Stimulated activated CD8-positive, alpha-beta memory T cell treated with anti-CD3 and anti-CD28 coated beads, Interleukin-7, amount 100 ng/mL, for 1 hour (primary cell): ENCODE measurements at regions not wholly inside any gene's neighbourhood (a gene's known extent, or its start where the extent isn't known, plus 50 kb on each side); places are given as distances from the start of the nearest gene placed in this dataset.
A peak's percentile ranks its signal among the peaks of the same experiment; 100 is the strongest.

Experiments
- DNase-seq, 2 donors: peaks; one replicate each; pipeline ENCODE4 v3.0.0-alpha.2; 2020; ENCODE audit warnings: low read depth in 2 of 2

DNA sequence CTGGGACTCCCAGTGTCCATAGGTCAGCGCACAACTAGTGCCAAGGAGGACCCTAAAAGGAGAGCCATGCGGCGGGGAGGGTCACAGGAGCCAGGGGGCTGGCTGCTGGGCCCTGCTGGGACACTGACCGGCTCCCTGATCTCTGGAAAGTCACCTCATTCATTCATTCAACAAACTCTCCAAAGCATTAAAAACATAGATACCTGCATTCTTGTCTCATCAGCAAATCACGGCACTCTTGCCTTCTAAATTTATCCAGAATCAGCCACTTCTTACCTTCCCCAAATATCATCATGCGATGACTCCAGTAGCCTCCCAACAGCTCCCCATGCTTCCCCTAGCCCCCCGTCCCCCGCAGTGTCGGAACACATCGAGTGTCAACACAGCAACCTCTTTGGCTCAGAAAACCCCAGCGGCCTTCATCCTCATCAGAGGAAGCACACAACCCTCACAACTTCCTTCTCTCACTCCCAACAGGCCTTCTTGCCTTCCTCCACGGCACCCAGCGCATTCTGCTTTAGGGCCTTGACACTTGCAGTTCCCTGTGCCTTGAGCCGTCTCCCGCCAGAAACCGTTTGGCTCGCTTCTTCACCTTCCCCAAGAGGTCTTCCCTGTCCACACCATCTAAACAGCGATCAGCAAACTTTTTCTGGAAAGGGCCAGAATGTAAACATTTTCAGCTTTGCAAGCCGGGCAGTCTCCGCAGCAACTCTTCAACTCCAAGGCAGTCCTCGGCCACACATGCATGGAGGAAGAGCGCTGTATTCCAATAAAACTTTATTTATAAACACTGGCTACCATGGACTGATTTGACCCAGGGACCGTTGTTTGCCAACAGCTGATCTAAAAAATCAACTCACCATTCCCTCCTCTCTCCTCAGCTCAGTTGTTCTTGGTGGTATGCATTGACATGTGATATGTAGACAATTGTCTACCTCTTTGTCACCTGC is 119.5 kb upstream of the TNRC6C start:
- DNase-seq = no peak

DNA sequence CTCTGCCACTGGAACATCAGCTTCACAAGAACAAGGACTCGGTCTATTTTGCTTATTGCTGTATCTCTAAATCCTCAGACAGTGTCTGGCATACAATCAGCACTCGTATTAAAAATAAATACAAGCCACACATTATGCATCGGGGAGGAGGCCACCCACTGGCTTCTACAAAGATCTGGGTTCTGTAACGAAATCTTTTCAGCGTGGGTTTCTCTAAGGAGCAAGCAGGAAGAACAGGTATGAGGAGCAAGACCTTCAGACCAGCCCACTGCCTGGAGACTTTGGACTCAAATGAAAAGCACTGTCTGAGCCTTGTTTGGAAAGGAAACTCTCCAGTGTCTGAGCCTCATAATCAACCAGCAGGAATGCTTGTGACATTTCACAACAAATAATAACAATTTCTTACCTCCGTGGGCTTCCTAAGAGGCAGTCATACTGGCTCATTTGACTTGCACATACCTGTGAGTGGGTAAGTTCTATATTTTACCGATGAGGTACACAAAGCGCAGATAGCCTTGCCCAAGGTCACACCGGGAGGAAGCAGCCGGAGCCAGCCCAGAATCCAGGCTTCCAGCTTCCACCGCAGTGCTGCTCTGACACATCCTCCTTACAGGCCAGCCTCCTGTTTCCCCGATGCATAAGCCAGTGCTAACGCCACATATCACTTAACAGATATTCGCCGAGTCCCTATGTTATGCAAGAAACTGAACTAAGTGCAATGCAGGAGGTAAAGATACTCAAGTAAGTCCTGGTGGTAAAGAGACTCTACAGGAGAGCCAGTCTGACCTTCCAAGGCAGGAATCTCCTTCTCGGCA is 118.6 kb upstream of the TNRC6C start:
- DNase-seq = no peak

DNA sequence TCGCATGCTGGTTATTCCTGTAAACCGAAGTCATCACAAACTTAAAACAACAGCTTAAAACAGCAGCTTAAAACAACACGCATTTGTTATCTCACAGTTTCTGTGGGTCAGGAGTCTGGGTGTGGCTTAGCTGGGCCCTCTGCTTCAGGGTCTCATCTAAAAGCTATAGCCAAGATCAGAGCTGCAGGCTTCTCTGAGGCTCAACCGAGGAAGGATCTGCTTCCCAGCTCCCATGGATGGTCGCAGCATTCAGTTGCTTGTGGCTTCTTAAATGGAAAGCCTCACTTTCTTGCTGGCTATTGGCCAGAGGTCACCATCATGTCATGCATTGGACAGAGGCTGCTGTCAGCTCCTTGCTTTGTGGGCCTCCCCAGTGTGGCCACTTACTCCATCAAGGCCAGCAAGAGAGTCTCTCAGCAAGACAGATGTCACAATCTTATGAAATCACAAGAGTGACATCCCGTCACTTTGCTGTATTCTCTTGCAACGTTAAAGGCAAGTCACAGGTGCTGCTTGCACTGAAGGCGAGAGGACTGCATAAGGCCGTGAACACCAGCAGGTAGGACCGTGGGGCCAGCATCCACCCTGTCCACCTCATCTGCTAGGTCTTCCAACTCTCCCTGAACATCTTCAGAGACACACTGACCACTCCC is 117.9 kb upstream of the TNRC6C start:
- DNase-seq = no peak

DNA sequence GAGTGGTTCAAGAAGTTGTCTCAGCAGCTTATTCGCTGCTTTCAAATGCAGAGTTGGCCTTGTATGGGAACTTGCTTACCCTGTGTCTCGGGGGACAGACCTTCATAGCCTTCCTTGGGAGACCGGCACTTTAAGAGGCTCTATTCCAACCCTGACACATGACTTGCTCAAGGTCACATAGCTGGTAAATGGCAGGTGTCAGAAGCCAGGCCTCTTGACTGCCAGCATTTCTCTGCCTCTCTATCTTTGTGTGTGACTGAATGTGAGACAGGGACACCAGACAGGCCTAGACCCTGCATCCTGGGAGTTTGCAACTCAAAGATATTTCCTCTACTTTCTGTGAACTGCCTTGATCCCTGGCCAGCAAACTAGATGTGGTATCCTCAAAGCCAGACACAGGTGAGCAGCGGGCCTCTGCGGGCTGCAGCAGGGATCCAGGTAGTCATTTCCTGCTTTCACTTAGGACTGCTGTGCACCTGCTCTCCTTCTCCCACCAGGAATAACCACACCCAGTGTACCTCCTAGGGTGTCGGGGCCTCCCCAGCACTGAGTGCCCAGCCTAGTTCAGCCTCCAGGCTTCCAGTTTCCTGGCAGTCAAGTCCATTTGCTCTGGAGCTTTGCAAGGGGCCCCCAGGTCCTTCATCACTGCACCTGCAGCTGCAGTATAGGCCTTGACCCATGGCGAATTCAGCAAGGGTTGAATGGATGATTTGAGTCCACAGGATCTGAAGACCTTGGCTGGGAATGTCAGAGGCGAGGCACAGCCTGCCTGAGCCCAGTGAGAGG is 116.6 kb upstream of the TNRC6C start:
- no peak for DNase-seq

DNA sequence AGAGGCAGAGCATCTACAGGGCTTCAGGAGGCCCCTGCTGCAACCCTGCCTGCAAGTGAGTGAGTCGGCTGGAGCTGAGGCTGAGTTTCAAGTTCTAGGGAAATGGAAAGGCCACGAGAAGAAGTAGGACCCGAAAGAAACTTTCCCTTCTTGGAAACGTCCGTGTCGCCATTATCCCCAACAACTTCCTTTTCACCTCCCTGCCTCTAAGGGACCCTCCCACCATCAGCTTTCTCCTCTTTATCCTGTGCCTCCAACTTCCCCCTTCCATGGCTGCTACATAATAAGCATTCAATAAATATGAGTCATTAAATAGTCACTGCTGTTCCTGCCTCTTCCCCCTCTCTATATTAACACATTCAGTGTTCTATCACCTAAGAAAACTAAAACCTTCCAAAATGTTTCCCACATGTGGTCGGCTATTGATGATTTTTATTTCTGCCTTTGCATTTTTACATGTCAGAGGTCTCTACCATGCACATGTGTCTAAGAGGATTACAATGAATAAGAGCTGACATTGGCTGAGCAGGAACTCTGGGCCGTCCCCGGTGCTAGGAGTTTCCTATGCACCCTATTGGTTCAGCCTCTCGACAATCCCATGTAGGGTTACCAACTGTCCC is 115.9 kb upstream of the TNRC6C start:
- DNase-seq = no peak

DNA sequence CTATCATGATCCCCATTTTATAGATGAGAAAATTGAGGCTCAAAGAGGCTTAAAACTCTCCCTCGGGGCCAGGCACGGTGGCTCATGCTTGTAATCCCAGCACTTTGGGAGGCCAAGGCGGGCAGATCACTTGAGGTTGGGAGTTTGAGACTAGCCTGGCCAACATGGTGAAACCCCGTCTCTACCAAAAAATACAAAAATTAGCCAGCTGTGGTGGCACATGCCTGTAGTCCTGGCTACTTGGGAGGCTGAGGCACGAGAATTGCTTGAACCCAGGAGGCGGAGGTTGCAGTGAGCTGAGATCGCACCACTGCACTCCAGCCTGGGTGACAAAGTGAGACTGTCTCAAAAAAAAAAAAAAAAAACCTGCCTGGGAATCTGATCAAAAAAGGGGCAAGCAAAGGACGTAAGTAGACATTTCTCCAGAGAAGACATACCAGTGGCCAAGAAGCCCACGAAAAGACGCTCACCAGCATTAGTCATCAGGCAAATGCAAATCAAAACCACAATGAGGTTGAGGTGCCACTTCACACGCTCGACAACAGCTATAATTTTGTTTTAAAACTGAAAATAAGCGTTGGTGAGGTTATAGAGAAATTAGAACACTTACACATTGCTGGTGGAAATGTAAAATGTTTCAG is 115.1 kb upstream of the TNRC6C start:
- DNase-seq = peak; percentile 36 to 45

DNA sequence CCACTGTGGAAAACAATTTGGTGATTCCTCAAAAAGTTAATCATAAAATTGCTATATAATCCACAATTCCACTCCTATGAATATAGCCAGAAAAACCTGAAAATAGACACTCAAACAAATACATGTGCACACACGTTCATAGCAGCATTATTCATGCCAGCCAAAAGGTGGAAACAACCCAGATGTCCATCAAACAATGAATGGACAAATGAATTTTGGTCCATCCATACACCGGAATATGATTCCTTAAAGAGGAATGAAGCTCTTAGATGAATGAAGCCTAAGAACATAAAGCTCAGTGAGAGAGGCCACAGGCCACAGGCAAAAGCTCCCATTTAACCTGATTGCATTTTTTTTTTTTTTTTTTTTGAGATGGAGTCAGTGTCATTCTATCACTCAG is 114.6 kb upstream of the TNRC6C start:
- DNase-seq = no peak

DNA sequence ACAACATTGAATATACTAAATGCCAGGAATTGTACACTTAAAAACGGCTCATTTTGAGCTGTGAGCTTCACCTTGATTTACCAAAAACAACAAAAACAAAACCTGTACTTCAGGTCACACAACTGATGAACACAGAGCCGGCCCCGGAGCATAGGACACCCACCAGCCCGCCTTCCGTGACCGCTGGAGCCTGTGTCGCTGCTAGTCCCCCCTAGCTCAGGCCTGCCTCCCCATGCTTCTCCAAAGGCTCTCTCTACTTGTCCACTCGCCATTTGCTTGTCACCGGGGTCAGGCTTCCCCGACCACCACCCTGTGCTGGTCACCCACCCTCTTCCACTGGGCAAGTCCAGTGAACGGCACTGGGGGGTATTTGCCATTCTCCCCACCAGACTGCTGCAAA is 113.8 kb upstream of the TNRC6C start:
- no peak for DNase-seq

DNA sequence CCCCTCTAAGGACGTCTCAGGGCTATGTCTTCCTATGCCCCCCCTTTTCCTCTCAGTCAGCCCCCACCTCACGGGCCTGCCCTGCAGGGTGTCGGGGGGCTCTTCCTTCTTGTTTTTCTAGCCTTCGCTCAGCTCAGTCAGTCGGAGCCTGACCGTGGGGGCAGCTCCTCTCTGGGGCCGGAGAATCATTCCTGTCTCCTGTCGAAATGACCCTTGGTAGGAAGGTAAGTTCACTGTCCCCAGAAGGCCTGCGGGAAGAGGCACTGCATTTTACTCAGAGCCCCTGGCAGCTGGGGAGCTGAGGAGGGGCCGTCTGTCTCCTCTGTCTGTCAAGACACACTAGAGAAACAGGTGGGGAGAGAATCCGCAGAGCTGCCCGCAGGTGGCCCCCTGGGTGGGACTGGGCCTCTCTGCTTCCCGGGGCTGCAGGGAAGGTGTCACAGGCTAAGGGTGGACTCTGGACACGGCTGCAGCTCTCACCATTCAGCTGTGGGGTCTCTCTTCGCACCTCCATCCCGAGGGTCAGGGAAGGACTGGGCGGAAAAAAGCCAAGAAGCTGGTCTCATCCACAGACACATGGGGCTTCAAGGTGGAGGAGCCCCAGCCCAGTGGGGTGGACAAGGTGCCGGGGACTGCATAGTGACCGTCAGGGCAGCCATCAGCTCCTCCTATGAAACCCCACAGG is 112.8 kb upstream of the TNRC6C start:
- no peak for DNase-seq

DNA sequence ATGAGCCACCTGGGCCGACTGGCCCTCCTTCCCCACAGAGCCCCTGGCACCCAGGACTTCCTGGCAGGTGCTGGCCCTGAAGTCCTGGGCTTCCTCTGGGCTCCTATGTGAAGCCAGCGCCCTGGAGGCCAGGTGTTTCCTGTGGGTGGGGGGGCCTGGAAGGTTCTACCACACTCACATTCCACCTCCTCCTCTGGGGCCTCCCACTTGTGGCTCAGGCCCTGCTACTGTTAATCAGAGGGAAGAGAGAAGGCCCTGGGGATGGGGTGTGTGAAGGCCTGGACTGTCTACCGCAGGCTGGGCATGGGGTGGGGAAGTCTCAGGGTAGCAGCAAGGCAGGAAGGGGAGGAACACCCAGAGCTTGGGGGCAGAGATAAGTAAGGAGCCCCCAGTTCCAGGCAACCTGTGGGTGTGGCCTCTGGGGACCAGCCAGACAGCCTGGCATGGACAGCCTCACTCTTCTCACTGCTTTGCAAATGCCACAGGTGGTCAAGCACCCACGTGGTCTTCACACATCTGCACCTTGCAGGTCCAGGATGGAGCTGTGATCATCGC is 111.9 kb upstream of the TNRC6C start:
- no peak for DNase-seq

DNA sequence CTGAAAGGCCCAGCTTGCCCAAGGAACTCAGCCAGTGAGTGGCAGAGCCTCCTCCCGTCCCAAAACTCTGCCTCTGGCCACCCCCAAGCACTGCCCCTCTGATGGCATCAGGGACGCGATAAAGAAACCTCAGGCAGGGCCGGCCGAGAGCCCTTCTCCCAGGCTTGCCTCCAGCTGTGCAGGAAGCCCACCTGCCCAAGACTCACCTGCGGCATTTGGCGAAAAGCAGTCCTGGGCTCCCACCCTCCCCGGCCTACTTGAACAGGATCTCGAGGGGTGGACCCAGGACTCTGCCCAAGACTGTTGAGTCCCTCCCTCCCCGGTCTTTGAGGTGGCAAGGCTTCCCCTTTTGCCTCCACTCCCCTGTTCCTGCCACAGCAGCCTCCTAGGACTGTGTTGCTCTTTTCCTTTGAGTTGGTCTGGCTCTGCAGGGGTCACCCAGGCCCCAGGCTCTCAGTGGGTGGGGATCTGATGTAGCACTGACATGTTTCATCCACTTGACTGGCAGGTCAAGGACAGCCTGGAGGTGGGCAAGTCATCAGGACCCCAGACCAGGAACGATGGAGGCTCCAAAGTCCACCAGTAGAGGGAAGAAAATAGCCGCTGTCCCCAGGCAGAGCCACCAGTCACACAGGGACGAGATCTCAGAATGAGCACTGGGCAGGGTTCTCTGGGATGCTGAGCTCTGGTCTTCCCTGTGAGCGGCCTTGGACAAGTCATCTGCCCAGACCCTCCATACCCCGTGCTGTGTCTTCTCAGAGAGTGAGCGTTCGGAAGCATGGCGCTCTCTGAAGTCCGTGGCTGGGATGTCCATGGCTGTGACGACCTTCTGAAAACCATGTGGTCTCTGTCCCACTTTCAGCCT is 111.0 kb upstream of the TNRC6C start:
- DNase-seq = no peak

DNA sequence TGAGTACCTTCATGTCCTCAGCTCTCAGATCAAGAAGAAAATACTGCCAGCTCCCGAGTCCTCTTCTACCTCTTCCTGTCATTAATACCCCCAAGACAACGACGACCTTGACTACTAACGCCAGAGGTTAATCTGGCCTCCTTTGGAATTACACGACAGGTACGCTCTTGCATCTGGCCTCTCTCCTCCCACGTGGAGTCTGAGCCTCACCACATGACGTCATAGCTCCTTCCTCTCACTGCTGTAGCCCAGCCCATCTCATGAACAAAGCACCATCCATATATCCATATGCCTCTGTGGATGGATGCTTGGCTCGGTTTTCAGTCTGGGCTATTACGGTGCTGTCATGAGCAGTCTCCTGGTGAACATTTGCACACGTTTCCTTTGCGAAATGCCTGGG is 110.2 kb upstream of the TNRC6C start:
- no peak for DNase-seq

DNA sequence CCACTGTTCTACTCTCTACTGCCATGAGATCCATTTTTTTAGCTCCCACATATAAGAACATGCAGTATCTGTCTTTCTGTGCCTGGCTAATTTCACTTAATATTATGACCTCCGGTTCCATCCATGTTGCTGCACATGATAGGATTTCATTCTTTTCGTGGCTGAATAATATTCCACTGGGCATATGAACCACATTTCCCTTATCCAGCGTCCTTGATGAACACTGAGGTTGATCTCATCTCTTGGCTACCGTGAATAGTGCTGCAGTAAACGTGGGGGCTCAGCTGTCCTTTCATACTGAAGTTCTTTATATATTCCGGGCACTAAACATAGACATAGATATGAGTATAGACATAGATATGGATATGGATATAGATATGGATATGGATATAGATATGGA is 109.3 kb upstream of the TNRC6C start:
- DNase-seq = no peak

DNA sequence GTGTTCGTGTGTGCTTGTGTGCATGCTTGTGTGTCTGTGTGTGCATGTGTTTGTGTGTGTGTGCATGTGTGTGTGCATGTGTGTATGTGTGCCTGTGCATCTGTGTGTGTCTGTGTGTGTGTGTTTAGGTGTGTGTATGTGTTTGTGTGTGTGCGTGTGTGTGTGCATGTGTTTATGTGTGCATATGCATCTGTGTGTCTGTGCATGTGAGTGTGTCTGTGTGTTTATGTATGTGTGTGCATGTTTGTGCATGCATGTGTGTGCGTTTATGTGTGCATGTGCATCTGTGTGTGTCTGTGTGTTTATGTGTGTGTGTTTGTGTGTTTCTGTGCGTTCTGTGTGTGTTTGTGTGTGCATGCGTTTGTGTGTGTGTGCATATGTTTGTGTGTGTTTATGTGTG is 106.6 kb upstream of the TNRC6C start:
- no peak for DNase-seq

DNA sequence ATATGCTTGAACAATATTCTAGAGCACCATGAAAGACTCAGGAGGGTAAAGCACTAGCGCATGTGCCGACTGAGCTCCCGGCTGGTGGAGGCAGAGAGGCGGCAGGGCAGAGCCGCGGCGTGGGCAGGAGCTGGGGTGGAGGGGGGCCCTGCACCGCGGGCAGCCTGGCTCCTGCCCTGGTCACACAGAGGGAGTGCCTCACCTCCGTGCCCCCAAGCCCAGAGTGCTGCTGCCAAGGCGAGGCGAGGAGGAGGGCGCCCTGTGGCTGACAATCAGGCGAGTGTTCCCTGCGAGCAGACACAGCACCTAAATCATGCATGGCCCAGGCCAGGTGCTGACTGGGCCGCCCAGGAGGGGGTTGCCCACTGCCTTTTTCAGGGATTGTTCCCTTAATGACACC is 105.8 kb upstream of the TNRC6C start:
- DNase-seq = no peak

DNA sequence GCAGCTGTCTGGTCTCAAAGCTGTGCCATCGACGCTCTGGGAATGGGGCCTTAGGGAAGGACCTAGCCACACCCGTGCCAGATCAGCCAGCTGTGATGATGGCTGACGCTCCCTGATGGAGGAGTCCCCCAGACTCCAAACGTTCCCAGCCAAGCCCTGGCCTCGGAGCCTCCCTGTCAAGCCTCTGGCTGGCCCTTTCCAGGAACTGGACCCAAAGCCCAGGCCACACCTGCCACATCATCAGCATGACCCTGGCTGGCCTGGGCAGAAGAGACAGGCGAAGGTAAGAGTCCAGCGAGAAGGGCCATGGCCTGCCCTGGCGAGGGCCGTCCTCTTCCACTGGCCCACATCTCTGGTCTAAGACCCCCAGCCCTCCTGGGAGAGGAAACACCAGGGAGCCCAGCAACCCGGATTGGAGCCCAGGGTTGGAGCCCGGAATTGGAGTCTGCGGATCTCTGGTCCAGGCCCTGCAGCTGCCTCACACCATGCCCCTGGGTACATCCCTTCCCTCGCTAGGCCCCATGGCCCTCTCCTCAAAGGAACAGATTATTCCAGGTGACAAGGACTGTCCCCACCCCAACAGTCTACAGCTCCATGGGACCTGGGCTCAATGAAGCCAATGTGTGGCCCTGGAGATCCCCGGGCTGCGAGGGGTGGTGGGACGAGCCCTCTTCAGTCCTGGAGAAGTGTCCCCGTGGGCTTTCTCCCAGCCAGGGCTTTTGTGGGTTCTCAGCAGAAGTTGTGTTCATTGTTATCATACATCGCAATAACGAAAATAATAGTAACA is 105.1 kb upstream of the TNRC6C start:
- no peak for DNase-seq

DNA sequence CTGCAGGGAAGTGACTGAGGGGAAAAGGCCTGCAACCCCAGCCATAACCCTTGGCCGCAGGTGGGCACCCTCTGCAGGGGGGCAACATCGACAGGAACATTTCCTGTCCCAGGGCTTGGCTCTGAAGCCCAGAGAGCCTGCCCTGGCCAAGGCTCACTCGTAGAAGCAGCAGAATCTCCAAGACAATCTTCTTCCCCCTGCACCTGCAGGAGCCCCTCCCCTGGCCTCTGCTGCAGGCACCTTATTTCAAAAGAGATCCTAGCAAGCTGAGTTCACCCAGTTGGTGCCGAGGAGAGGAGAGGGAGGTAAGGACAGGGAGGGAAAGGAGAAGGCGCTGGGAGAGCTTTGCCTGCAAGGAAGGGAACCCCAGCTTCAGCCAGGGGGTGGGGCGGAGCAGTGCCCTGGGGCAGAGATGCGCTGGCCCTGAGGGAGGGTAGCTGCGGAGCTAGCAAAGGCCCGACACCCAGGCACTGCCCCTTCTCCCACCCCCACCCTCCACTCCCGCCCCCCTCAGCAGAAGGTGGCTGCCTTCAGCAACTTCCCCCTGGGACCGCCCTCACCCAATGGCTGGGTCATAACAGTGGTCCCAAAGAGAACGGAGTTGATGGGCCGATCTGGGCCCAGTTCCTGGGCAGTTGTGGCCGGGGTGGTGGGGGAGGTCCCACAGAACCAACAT is 104.3 kb upstream of the TNRC6C start:
- DNase-seq = no peak
